GM11168 (cell line): ENCODE measurements at regions not wholly inside any gene's neighbourhood (a gene's known extent, or its start where the extent isn't known, plus 50 kb on each side); places are given as distances from the start of the nearest gene placed in this dataset.

Experiments
- in situ Hi-C: fragments of 300-500 bp; cut with MboI; formaldehyde crosslinking; loops from one replicate; pipeline ENCODE4 v1.12.0; 2022; ENCODE audit warnings: low sequenced_read_pairs; ENCODE audit not compliant: unreplicated experiment

DNA sequence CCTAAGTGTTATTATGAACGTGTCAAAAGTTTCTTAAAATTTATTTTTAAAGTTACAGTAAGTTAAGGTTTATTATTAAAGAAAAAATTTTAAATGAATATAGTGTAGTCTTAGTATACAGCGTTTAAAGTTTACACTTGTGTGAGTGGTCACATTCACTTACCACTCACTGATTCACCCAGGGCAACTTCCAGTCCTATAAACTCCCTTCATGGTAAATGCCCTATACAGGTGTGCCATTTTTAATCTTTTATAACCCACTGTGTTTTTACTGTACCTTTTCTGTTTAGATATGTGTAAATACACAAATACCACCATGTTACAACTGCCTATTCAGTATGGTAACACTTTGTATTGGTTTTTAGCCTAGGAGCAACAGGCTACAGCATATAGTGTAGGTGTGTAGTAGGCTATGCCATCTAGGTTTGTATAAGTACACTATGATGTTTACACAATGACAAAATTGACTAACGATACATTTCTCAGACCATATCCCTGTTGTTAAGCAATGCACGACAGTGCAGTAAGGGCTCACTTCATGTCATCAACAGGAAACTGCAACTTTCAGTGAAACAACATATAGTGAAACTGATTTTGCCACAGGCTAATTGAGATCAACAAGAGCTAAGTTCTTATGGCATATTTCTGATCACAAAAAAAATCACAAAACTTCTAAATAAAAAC lies 112.0 kb upstream of the TMCC3 start:
- in situ Hi-C loops, result loop anchor here (10.0 kb wide), 1 partner anchor 218 kb away; no protein-coding TSS in a partner anchor

DNA sequence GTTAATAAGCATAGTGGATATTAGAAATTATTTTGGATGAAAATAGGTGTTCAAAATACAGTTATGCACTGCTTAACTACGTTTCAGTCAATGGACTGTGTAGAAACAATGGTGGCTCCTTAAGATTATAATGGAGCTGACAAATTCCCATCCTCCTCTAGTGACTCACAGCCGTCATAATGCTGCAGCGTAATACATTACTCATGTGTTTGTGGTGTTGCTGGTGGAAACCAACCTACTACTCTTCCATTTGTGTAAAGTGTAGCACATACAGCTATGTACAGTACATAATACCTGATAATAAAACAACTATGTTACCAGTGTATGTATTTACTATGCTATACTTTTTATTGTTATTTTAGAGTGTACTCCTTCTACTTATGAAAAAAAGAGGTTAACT lies 111.2 kb upstream of the TMCC3 start:
- in situ Hi-C loops, result loop anchor here (10.0 kb wide), 1 partner anchor 217 kb away; no protein-coding TSS in a partner anchor

DNA sequence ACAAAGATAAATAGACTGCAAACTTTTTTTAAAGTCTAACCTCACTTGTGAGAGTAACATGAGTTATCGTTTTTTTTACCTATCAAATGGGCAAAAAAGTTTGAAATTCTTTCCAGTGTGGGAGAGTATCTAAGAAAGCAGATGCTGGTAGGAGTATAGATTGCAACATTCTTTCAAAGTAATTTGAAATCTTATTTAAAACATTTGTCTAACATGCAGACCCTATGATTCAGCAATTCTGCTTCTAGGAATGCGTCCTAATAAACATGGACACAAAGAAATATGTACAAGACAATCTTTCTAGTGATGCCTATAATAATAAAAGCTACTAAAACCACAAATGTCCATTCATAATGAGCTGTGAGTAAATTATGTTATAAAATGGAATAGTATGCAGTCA lies 110.4 kb upstream of the TMCC3 start:
- in situ Hi-C loops, result loop anchor here (10.0 kb wide), 1 partner anchor 216 kb away; no protein-coding TSS in a partner anchor

DNA sequence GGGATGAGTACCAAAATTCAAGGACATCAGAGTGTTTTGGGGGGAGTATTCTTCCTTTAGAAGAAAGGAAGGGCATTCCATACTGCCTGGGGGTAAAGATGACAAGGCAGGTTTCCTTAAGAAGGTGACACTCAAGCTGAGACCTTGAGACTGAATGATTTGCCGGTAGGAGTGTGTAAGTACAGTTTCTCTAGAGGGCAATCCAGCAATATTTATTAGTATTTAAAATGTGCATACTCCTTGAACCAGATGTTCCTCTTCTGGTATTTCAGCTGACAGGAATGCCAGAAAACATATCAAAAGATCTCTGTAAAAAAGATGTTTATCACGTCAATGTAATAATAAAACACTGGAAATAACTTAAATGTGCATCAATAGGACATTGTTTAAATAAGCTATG lies 106.4 kb upstream of the TMCC3 start:
- in situ Hi-C loops, result no loop called here

DNA sequence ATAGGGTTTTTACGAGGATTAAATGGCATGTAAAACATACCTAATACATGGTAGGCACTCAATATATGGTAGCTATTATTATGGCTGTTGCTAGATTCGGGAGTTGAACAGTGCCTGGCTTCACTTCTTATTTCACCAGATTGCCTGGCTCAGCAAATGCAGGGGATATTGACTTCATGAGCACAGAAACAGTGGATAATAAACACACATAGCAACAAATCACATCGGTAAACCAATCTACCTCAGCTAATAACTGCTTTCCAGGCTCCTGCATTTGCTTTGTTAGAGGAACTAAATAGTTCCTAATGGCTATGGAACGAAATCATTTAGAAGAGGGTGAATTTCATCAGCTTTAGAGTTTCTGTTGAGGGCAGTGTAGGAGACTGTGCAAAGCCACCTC lies 105.2 kb upstream of the TMCC3 start:
- in situ Hi-C loops, result no loop called here

DNA sequence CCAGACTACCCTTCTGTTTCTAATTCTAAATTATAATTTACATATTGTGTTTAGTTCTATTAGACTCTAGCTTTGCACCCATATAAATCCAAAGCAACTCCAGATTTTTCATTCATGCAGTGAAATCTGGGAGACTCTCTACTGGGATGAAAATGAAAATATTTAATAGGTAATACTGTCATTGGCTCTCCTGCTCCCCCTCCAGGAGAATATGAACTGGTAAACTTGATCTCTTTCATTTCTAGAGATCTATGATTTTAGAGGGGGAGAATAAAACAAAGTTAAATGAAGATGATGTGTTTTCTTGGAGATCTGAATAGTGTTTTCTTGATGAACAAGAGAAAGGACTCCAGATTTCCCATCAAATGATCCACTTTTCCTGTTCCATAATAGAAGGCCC lies 104.3 kb upstream of the TMCC3 start:
- in situ Hi-C loops, result no loop called here

DNA sequence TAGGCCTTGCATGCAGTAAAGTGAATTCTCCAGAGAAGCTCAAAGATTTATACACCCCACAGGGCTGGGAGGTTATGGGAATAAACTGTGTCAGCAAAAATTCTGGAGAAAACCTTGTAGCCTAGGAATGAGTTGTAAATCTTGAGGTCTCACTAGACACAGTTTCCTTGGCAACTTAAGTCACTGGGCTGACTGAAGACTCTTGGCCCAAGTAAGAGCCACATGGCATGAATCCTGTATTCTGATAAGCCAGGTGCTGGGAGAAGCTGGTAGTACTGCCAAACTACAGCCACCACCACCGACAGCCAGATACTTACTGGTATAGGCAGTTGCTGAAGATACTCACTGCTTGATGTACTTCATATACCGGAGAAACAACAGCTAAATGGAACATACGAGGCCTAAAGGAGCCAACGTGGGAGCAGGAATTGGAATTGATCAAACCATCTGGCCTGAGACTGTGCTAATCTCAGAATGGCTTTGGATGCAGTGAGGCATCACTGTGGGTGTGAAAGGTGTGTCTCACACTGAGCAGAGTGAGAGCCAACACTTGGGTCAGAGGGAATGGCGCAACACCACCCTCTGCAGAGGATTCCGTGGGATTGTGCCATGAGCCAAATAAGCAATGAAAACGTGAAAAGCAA lies 102.8 kb upstream of the TMCC3 start:
- in situ Hi-C loops, result no loop called here

DNA sequence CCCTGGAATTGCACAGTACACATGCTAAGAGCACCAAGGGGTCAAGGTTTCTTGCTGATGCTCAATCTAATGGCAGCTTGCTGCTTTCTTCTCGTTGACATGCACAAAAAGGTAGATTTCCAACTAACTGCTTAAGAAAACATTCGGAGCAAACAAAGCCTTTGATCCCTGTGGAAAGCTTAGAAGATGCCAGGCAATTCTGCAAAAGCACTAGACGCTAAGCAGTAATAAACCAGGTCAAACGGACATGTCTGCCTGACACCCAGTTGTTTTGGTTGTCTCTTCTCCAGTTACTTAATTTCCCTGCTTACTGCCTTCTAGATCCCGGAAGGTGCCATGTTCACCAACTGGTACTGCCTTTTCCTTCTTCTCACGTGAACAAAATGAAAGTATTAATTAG lies 100.5 kb upstream of the TMCC3 start:
- in situ Hi-C loops, result no loop called here

DNA sequence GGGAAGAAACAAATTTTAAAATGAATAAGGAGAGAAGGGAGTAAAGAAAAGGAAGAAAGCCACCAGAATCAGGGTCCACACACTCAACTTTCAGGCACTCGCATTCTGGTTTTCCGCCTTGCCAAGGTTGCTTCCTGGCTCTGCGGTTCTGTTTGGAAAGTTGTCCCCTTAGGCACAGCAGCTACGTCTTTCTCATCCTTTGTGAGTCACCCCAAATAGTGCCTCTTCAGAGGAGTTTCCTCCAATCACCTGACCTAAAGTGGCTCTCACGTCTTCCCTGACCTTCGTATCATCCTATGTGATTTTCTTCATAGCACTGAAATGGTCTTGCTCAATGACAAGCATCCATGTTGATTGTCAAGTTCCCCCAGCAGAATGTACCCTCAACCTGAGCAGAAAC lies 99.5 kb upstream of the TMCC3 start:
- in situ Hi-C loops, result no loop called here

DNA sequence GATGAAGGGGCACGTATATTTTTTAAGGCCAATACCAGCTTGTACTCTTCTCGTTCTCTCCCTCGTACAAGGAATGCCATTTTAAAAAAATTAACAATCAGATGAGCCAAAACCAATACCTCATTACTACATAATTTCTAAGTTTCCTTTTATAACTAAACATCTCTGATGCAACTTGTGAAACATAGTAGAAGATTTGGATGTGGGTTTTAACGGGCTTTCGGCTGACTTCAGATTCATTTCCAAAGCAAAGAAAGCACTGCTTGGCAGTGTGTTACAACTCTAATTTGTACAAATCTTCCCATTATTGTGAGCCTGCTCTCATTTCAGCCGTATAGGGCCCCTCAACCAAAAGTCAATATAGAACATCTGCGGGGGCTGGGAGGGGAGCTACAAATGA lies 99.1 kb upstream of the TMCC3 start:
- in situ Hi-C loops, result no loop called here

DNA sequence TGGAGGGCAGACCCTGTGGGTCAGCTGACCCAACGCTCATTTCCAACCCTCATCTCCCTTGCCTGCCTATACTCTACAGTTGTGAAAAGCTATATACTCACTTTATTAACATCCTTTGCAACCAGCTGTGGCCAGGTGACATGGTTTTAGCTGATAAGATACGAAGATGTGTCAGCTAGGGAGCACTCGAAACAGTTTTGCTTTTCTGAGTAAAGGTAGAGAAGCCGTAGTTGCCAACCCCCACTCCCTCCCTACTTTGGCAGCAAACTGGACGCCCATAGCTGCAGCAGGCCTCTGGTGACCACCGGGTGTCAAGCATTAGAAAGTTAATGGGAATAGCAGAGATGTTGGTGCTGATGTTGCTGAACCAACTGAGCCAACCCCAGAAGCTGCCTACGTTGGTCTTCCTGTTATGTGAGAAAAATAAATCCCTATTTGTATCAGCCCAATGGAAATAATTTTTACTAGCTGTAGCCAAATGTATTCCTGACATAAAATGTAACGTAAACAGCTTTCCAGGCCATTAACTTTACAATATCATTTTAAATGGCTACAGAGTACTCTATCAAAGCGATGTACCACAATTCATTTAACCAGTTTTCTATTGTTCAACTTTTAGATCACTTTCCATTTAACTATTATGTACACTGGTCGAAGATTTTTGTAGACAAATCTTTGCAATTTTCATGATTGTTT lies 98.5 kb upstream of the TMCC3 start:
- in situ Hi-C loops, result no loop called here

DNA sequence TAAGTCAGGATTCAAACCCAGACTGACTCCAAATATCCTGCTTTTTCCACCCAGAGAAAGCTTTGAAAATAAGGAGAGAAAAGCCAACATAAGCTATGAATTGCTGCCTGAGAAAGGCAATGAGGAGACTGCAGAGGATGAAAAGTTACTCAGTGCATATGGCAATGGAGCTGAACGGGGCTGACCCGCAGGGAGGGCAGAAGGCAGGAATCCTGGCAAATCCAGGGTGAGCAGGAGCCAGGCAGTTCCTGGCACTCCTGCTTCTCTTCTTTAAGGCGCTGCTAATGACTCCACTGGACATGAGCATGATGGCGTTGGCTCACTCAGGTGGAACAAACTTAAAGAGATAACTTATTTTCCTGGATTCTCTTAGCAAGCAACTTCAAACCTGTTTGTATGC lies 95.2 kb upstream of the TMCC3 start:
- in situ Hi-C loops, result no loop called here

DNA sequence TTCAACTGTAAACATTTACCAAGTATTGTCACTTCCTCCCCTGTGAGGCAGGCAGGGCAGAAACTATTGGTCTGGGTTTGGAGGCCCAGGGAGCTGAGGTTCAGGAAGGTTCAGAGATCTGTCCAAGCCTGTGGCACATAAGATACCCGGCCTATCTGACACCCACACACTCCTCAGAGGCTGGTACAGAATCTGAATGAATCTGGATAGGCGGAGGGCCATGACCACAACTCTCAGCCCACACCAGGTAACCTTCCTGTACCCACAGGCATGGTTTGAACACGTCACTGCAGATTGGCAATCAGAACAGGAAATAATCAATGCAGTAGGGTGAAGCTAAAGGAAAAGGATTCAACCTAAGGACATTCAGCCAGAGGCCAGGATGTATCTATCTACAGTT lies 92.8 kb upstream of the TMCC3 start:
- in situ Hi-C loops, result no loop called here

DNA sequence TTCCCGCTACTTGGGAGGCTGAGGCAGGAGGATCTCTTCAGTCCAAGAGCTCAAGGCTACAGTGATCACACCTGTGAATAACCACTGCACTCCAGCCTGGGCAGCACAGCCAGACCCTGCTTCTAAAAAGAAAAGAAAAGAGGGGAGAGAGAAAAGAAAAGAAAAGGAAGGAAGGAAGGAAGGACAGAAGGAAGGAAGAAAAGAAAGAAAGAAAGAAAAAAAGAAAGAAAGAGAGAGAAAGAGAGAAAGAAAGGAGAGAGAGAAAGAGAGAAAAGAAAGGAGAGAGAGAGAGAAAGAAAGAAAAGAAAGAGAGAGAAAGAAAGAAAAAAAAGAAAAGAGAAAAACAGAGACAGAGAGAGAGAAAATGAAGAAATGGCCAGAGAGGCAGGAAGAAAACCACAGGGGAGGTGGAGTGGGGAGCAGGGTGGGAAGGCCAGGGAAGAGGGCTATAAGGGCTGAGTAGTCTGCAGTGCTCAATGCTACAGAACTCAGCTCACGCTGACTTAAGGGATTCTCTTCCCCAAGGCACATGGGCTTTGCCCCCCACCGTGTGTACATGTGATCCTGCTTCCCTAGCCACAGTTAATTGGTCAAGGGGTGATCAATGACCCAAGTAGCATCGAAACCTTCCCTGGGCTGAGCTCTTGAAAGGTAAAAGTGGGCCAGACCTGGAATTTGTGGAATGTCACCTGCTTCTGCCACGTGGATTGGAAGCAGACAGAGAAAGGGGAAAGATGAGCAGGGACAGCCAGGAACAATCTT lies 90.4 kb upstream of the TMCC3 start:
- in situ Hi-C loops, result no loop called here

DNA sequence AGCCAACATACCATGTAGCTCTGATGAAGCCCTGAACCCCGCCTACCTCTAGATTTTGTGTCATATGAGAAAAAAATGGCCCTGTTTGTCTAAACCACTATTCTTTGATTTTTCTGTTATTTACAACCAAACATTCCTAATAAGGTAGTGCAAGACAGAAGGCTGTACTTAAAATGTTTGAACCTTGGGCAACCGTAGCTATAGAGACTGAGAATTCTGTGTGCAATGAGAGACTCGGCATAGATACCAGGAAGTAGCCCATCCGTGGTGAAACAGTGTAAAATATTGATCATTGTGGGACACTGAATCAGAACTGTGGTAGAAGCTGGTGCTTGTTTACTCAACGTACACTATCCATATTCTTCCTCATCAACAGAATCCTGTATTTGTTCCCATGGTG lies 86.5 kb upstream of the TMCC3 start:
- in situ Hi-C loops, result no loop called here

DNA sequence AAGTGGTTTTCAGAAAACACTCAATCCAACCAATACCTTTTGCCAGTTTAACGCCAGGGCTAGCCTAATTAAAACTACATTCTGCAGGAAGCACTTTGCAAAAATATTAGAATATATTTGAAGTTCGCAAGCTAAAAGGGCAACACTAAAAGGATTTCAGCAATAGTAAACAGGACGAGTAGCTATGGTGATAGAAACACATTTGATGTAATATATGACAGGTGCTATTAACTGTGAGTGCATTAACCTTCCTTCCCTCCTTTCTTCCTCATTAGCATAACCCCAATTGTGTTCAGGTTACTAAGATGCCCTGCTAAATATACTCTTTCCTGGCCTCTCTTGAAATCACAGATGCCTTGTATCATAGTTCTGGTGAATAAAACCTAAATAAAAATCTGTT lies 85.6 kb upstream of the TMCC3 start:
- in situ Hi-C loops, result no loop called here

DNA sequence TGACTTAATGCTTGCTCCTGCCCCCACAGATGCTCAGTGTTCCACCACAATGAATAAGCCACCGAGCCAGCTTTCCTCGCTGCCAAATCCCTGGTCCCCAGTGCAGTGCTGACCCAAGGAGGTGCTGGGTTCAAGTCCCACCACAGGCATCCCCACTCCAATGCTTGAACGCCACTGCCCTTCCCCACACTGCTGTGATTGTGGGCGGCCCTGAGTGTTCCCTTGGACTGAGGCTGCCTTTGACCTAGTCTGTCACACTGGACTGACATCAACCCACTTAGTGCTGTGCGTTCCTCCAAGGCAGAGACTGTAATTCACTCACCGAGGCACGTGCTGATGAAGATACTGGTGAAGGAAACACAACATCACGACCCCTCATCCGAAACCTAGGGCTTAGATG lies 83.4 kb upstream of the TMCC3 start:
- in situ Hi-C loops, result no loop called here

DNA sequence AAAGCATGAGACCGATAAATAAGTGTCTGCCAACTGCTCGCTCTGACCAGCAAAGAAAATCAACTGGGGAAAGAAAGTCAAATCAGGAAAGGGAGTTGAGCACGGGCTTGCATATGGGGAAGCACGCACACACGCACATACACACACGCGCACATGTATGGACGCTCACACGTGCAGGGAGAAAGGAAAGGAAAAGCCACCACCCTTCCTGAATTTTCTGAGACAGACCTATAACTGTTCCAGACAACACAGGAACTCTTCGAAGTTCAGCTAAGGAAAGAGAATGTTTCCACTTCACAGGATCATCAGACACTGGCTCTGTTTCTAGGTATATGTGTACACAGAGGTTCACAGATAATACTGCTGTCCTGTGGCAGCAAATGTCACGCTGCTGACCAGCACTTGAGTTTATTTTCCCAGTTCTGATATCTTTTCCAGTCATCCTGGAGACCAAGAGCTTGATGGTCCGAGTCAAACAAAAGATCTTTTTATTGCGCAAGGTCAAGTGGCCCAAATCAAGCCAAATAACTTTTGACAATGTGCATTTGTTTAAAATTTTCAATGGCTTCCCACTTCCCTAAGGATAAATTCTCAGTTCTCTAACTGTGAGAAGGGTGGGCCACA lies 82.1 kb upstream of the TMCC3 start:
- in situ Hi-C loops, result no loop called here

DNA sequence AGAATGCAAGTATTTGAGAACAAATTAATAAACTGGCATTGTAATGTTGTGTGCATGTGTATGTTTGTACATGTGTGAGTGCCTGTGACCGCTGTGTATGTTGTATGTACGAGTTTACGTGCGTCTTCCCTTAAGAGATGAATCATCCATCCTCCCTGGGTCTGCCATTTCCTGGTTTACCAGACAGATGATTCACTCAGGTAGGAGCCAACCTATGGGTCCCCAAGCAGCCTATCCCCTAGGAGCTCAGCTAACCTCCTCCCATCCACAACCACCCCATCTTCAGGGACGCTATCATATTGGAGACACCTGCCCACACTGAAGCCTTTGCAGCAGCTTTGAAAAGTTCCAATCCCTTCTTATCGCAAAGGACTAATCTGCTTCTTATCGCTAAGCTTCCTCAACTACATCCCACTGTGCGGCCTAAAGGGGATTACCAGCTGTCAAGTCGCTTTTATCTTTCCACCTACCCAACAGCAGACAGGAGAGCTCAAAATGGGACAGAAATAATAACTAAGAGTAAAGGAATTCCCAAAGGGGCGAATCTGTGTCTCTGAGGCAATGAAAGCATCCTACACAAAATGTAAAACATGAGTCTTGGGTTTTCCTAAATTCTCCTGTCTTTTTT lies 81.5 kb upstream of the TMCC3 start:
- in situ Hi-C loops, result no loop called here

DNA sequence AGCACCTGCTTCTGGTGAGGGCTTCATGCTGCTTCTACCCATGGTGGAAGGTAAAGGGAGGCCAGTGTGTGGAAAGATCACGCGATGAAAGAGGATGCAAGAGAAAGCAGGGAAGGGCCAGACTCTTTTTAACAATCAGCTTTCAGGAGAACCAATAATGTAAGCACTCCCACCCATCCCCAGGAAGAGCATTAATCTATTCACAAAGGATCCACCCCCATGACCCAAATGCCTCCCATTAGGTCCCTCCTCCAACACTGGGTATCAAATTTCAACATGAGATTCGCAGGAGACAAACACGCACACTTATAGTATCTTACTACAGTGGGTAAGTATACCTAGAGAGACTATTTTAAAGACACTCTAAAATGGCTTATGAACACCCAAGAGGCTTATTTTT lies 80.5 kb upstream of the TMCC3 start:
- in situ Hi-C loops, result no loop called here
